Tibial nerve (tissue), 4 donors: ENCODE measurements at regions not wholly inside any gene's neighbourhood (a gene's known extent, or its start where the extent isn't known, plus 50 kb on each side); places are given as distances from the start of the nearest gene placed in this dataset.

Experiments
- CTCF ChIP-seq, 5 experiments: fragments of 200-600 bp in 3 of 5; fragments of 450-650 bp in 2 of 5; sonication (generic) in 3 of 5; IDR thresholded peaks; one replicate each; pipeline ENCODE4 v1.5.1; 2016 to 2019; ENCODE audit warnings: antibody characterized with exemption in 5 of 5, mild to moderate bottlenecking in 3 of 5, moderate library complexity in 2 of 5
- EP300 ChIP-seq, 2 donors: sonication (generic); formaldehyde crosslinking; IDR thresholded peaks; one replicate each; pipeline ENCODE4 v1.6.1; 2017; ENCODE audit warnings: antibody characterized with exemption in 2 of 2, mild to moderate bottlenecking in 1 of 2
- POLR2A ChIP-seq, 2 donors: fragments of 450-650 bp; IDR thresholded peaks; one replicate each; pipeline ENCODE4 v1.6.1; 2017; ENCODE audit warnings: antibody characterized with exemption in 2 of 2, mild to moderate bottlenecking in 2 of 2, moderate library complexity in 2 of 2

- TF ChIP-seq CTCF (IDR thresholded peaks at IDR 0.05) = no peak
- TF ChIP-seq EP300 (IDR thresholded peaks at IDR 0.05) = no peak
- no peak for TF ChIP-seq POLR2A (IDR thresholded peaks at IDR 0.05)
These were observed 222.9 kb downstream of the KIF20B start for GRCh38 chr10:89924261-89924660.
